ENCODE measurements at regions not wholly inside any gene's neighbourhood (a gene's known extent, or its start where the extent isn't known, plus 50 kb on each side); places are given as distances from the start of the nearest gene placed in this dataset.

DNA sequence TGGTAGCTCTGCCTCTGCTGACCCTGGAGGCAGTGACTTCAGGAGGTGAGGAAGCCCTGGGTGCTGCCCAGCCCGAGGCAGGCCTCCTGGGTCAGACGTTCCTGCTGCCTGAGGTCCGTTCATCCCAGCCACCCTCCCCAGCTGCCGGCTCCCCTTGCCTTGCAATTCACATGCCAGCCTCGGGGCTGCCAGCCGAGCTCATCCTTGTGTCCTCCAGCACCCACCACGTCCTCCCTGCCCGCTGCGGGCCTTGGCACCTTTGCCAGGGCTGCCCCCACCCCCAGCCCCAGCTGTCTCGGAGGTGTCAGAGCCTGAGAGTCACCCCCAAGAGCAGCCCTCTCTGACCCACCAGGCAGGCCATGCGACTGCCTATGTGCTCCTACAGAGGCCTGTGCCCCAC is 162.1 kb upstream of the RNF32 start:
- Histone ChIP-seq H3K4me2 (no peak overlapping the region), H3F3A (replicated peaks; ENCODE audit: low read depth) (no peaks in the 10 kb centered on the region), H4K20me1 (replicated peaks; ENCODE audit: insufficient read depth) (no peaks in the 10 kb centered on the region), H3K79me2 (replicated peaks; ENCODE audit: insufficient read depth) (no peaks in the 10 kb centered on the region), H2AFZ (no peak overlapping the region), H3K9me2 (ENCODE audit: insufficient read depth) (0 out of 2 replicates have a peak, but pooled peaks cover 3% of the 10 kb centered on the region), H3K27me3 (ENCODE audit: insufficient read depth) (no peaks in the 10 kb centered on the region), H3K4me1 (ENCODE audit: insufficient read depth) (no peaks in the 10 kb centered on the region), H3K36me3 (ENCODE audit: insufficient read depth) (no peaks in the 10 kb centered on the region), H3K27ac (ENCODE audit: low read depth) (no peak overlapping the region), H3K4me3 (no peak overlapping the region)
- TF ChIP-seq, protein P1, sequence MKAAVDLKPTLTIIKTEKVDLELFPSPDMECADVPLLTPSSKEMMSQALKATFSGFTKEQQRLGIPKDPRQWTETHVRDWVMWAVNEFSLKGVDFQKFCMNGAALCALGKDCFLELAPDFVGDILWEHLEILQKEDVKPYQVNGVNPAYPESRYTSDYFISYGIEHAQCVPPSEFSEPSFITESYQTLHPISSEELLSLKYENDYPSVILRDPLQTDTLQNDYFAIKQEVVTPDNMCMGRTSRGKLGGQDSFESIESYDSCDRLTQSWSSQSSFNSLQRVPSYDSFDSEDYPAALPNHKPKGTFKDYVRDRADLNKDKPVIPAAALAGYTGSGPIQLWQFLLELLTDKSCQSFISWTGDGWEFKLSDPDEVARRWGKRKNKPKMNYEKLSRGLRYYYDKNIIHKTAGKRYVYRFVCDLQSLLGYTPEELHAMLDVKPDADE (IDR thresholded peaks at IDR 0.05): no peak
- TF ChIP-seq EZH2phosphoT487 (IDR thresholded peaks at IDR 0.05; ENCODE audit: unreplicated experiment): no peak
- TF ChIP-seq EZH2 (IDR thresholded peaks at IDR 0.05; ENCODE audit: low read depth, unreplicated experiment): no peak
- no peak for TF ChIP-seq CREB1 (CRISPR knock-in tag; IDR thresholded peaks at IDR 0.05; ENCODE audit: low read depth)
- TF ChIP-seq, protein P2, sequence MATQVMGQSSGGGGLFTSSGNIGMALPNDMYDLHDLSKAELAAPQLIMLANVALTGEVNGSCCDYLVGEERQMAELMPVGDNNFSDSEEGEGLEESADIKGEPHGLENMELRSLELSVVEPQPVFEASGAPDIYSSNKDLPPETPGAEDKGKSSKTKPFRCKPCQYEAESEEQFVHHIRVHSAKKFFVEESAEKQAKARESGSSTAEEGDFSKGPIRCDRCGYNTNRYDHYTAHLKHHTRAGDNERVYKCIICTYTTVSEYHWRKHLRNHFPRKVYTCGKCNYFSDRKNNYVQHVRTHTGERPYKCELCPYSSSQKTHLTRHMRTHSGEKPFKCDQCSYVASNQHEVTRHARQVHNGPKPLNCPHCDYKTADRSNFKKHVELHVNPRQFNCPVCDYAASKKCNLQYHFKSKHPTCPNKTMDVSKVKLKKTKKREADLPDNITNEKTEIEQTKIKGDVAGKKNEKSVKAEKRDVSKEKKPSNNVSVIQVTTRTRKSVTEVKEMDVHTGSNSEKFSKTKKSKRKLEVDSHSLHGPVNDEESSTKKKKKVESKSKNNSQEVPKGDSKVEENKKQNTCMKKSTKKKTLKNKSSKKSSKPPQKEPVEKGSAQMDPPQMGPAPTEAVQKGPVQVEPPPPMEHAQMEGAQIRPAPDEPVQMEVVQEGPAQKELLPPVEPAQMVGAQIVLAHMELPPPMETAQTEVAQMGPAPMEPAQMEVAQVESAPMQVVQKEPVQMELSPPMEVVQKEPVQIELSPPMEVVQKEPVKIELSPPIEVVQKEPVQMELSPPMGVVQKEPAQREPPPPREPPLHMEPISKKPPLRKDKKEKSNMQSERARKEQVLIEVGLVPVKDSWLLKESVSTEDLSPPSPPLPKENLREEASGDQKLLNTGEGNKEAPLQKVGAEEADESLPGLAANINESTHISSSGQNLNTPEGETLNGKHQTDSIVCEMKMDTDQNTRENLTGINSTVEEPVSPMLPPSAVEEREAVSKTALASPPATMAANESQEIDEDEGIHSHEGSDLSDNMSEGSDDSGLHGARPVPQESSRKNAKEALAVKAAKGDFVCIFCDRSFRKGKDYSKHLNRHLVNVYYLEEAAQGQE (IDR thresholded peaks at IDR 0.05; ENCODE audit: unreplicated experiment): no peak
- TF ChIP-seq POLR2AphosphoS5 (IDR thresholded peaks at IDR 0.05; ENCODE audit: low read depth): no peak
- TF ChIP-seq NANOG (IDR thresholded peaks at IDR 0.05; ENCODE audit: borderline replicate concordance): no peak
- no peak for TF ChIP-seq ZNF114 (CRISPR knock-in tag; IDR thresholded peaks at IDR 0.05)
- no peak for TF ChIP-seq STAT1 (IDR thresholded peaks at IDR 0.05; ENCODE audit: unreplicated experiment)
- no peak for TF ChIP-seq JUNB (IDR thresholded peaks at IDR 0.05; ENCODE audit: unreplicated experiment)
- no peak for TF ChIP-seq ZNF462 (CRISPR knock-in tag; IDR thresholded peaks at IDR 0.05)
- TF ChIP-seq ZNF331 (CRISPR knock-in tag; IDR thresholded peaks at IDR 0.05; ENCODE audit: low read depth): no peak
- TF ChIP-seq CTCF (conservative IDR thresholded peaks at IDR 0.05; ENCODE audit: low read depth in 2 of 2): no peak
- ATAC-seq (no peak), DNase-seq (ENCODE audit: low spot score) (no peak)
- Mint-ChIP-seq H3K9me3 (peaks cover 3% of the 10 kb centered on the region; the same call in 2 of the 3 replicates), H3K27me3 (ENCODE audit: insufficient read depth, low read depth, poor library complexity) (peaks cover 4% of the 10 kb centered on the region), H3K4me1 (peaks cover 11% of the 10 kb centered on the region), H3K27ac (no peak overlapping the region), H3K36me3 (ENCODE audit: low read depth) (no peaks in the 10 kb centered on the region), H3K4me3 (no peak overlapping the region)

All from GM23338 (cell line).